Cardiac muscle cell (in vitro differentiated cells and primary cell): ENCODE measurements at regions not wholly inside any gene's neighbourhood (a gene's known extent, or its start where the extent isn't known, plus 50 kb on each side); places are given as distances from the start of the nearest gene placed in this dataset.

Source experiments
- DNase-seq, 2 donors: peaks; one replicate each; pipeline versions ENCODE4 v3.0.0 to v3.0.0-alpha.2; 2010 to 2017; ENCODE audit warnings: low read depth in 1 of 2, low spot score in 1 of 2
- H3K27ac ChIP-seq: fragments of 200-600 bp; sonication (generic); 2 replicates; pipeline ENCODE4 v1.5.1; 2016
- H3K27me3 ChIP-seq: fragments of 200-600 bp; sonication (generic); 2 replicates; pipeline ENCODE4 v1.6.0; 2016; ENCODE audit warnings: control low read depth
- H3K36me3 ChIP-seq: fragments of 200-600 bp; sonication (generic); 2 replicates; pipeline ENCODE4 v1.5.1; 2016; ENCODE audit warnings: control low read depth
- H3K4me1 ChIP-seq: fragments of 200-600 bp; sonication (generic); 2 replicates; pipeline ENCODE4 v1.8.1; 2017; ENCODE audit warnings: low read depth, mild to moderate bottlenecking, mixed run types
- H3K4me3 ChIP-seq: fragments of 200-600 bp; sonication (generic); 2 replicates; pipeline ENCODE4 v1.5.1; 2016; ENCODE audit warnings: mild to moderate bottlenecking
- H3K9me3 ChIP-seq: fragments of 200-600 bp; sonication (generic); 2 replicates; pipeline ENCODE4 v1.5.1; 2017; ENCODE audit warnings: low read depth, mild to moderate bottlenecking, control low read depth
- CTCF ChIP-seq: IDR thresholded peaks from 2 replicates; pipeline ENCODE4 v1.5.1; 2012; ENCODE audit warnings: low read depth, mild to moderate bottlenecking, low read length

GRCh38 chr5:121701731-121702130 lies 150.0 kb upstream of the FTMT start:
- H3K27me3 ChIP-seq, result no peaks in the 10 kb centered on the region
- DNase-seq, result no peak
- no peak for TF ChIP-seq CTCF
- H3K36me3 ChIP-seq, result no peaks in the 10 kb centered on the region
- no peak overlapping the region for H3K4me3 ChIP-seq
- H3K27ac ChIP-seq, result no peak overlapping the region
- no peaks in the 10 kb centered on the region for H3K4me1 ChIP-seq
- H3K9me3 ChIP-seq, result no peaks in the 10 kb centered on the region

GRCh38 chr5:121702682-121703081 lies 149.0 kb upstream of the FTMT start:
- no peak overlapping the region for H3K27ac ChIP-seq
- H3K27me3 ChIP-seq, result no peaks in the 10 kb centered on the region
- no peaks in the 10 kb centered on the region for H3K9me3 ChIP-seq
- H3K36me3 ChIP-seq, result no peaks in the 10 kb centered on the region
- H3K4me3 ChIP-seq, result no peak overlapping the region
- DNase-seq, result no peak
- TF ChIP-seq CTCF, result no peak
- no peaks in the 10 kb centered on the region for H3K4me1 ChIP-seq

GRCh38 chr5:121704291-121704690 lies 147.4 kb upstream of the FTMT start:
- no peak overlapping the region for H3K27ac ChIP-seq
- H3K9me3 ChIP-seq, result no peaks in the 10 kb centered on the region
- no peak for TF ChIP-seq CTCF
- H3K36me3 ChIP-seq, result no peaks in the 10 kb centered on the region
- H3K27me3 ChIP-seq, result no peaks in the 10 kb centered on the region
- DNase-seq, result no peak
- H3K4me1 ChIP-seq, result no peaks in the 10 kb centered on the region
- H3K4me3 ChIP-seq, result no peak overlapping the region

GRCh38 chr5:121706686-121707085 lies 145.0 kb upstream of the FTMT start:
- Histone ChIP-seq H3K27me3 (no peaks in the 10 kb centered on the region), H3K4me1 (no peaks in the 10 kb centered on the region), H3K9me3 (no peaks in the 10 kb centered on the region), H3K27ac (no peak overlapping the region), H3K36me3 (no peaks in the 10 kb centered on the region), H3K4me3 (no peak overlapping the region)
- no peak for TF ChIP-seq CTCF
- DNase-seq, result no peak

- no peaks in the 10 kb centered on the region for H3K27me3 ChIP-seq
- H3K4me3 ChIP-seq, result no peak overlapping the region
- no peaks in the 10 kb centered on the region for H3K36me3 ChIP-seq
- no peaks in the 10 kb centered on the region for H3K4me1 ChIP-seq
- no peak for DNase-seq
- no peak overlapping the region for H3K27ac ChIP-seq
- H3K9me3 ChIP-seq, result no peaks in the 10 kb centered on the region
- no peak for TF ChIP-seq CTCF
Measured at GRCh38 chr5:121707178-121707577, 144.5 kb upstream of the FTMT start.

- Histone ChIP-seq H3K27ac (no peak overlapping the region), H3K27me3 (no peaks in the 10 kb centered on the region), H3K9me3 (no peaks in the 10 kb centered on the region), H3K4me3 (no peak overlapping the region), H3K4me1 (no peaks in the 10 kb centered on the region), H3K36me3 (no peaks in the 10 kb centered on the region)
- no peak for DNase-seq
- TF ChIP-seq CTCF, result no peak
Measured at GRCh38 chr5:121711416-121711815, 140.3 kb upstream of the FTMT start.
